OCI-LY1 (cell line): ENCODE measurements at regions not wholly inside any gene's neighbourhood (a gene's known extent, or its start where the extent isn't known, plus 50 kb on each side); places are given as distances from the start of the nearest gene placed in this dataset.

Source experiments
- CTCF ChIP-seq: fragments of 200-600 bp; sonication (generic), shearing (Covaris generic); IDR thresholded peaks from 2 replicates; pipeline ENCODE4 v1.5.1; 2017; ENCODE audit warnings: mild to moderate bottlenecking, antibody characterized with exemption, low read length, moderate library complexity, mixed read lengths
- EZH2 ChIP-seq: fragments of 200-600 bp; sonication (generic), shearing (Covaris generic); IDR thresholded peaks from 2 replicates; pipeline ENCODE4 v1.8.0; 2017; ENCODE audit warnings: borderline replicate concordance, mixed run types, mild to moderate bottlenecking, antibody characterized with exemption, low read length, moderate library complexity, mixed read lengths

DNA sequence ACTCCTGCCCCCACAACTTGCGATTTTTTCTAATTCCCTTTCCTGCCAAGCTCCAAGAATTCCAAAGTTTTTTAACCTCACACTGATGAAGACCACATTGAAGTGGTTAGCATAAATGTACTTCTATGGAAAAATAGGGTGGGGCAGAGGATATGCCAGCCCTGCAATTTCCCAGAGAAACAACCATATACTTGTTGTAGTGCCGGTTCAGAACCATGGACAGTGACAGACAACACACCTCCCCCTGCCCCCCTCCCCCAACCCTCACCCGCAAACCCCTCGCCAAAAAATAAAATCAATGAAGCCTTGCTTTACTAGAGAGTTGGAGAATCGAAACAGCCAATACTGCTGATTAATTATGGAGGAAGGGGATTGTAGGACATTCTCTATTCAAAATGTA is 109.5 kb upstream of the GRIK3 start:
- no peak for TF ChIP-seq CTCF
- TF ChIP-seq EZH2 = no peak
